HepG2 (cell line): ENCODE measurements at regions not wholly inside any gene's neighbourhood (a gene's known extent, or its start where the extent isn't known, plus 50 kb on each side); places are given as distances from the start of the nearest gene placed in this dataset.

ENCODE experiments used
- ATAC-seq: fragments of 200-7000 bp; cut with Tn5 transposase; 3 replicates; pipeline ENCODE4 v1.9.1; 2020; ENCODE audit warnings: mild to moderate bottlenecking, moderate library complexity
- BruUV-seq: library from RNA; stranded (reverse); fragments of 400-500 nt; replicated peaks from 2 replicates; lab custom pipeline; 2021; lab: Mats Ljungman, UMichigan
- CTCF ChIA-PET: fragments of 300-600 bp; formaldehyde crosslinking; extraction: SDS; loops from one replicate; lab custom pipeline; 2021; ENCODE audit warnings: low total read pairs, inconsistent platforms, low intra/inter-chr PET ratio; lab: Yijun Ruan, JAX
- POLR2A ChIA-PET: fragments of 350-600 bp; sonication (Branson Sonifier 250); formaldehyde crosslinking; loops from one replicate; lab custom pipeline; 2020; ENCODE audit warnings: antibody characterized with exemption, inconsistent platforms; lab: Yijun Ruan, JAX
- DNase-seq: peaks from one replicate; pipeline ENCODE4 v3.0.0-alpha.2; 2015; ENCODE audit warnings: low spot score
- FAIRE-seq: peaks from 3 replicates; lab custom pipeline; 2011; peaks lifted over from hg19 to GRCh38; lab: Jason Lieb, UNC
- H2AFZ ChIP-seq: one replicate; pipeline ENCODE4 v1.6.1; 2011; ENCODE audit warnings: low read length, inconsistent platforms
- H3K27ac ChIP-seq: fragments of 300-600 bp; 3 replicates; pipeline ENCODE4 v1.8.0; 2011; ENCODE audit warnings: mixed run types, mild to moderate bottlenecking, mixed read lengths, low read length, inconsistent platforms; ENCODE audit not compliant: insufficient read depth; ENCODE audit errors: extremely low read length
- H3K27me3 ChIP-seq, 2 experiments: fragments of 200-600 bp in 1 of 2; 2 replicates in 1 of 2; 3 replicates in 1 of 2; pipeline versions ENCODE4 v1.6.0 to v1.8.0; 2011; ENCODE audit warnings: low read length in 2 of 2, mild to moderate bottlenecking in 2 of 2, moderate library complexity in 2 of 2, inconsistent platforms in 1 of 2; ENCODE audit not compliant: insufficient read depth in 2 of 2, control insufficient read depth in 1 of 2
- H3K36me3 ChIP-seq, 2 experiments: fragments of 200-600 bp in 1 of 2; replicated peaks in 1 of 2; 2 replicates in 1 of 2; 3 replicates in 1 of 2; pipeline versions ENCODE4 v1.5.1 to v1.8.0; 2011; ENCODE audit warnings: low read length in 2 of 2, inconsistent platforms in 1 of 2; ENCODE audit not compliant: insufficient read depth in 2 of 2, control insufficient read depth in 1 of 2
- H3K4me1 ChIP-seq: 2 replicates; pipeline ENCODE4 v1.5.1; 2012; ENCODE audit warnings: low read length, inconsistent platforms; ENCODE audit not compliant: insufficient read depth
- H3K4me2 ChIP-seq: 2 replicates; pipeline ENCODE4 v1.6.0; 2011; ENCODE audit warnings: low read depth, low read length, inconsistent platforms
- H3K4me3 ChIP-seq, 3 experiments: fragments of 200-600 bp in 1 of 3; sonication (generic), shearing (Covaris generic) in 1 of 3; replicated peaks in 1 of 3; 2 replicates each; pipeline ENCODE4 v1.5.1; 2011 to 2016; ENCODE audit warnings: low read length in 3 of 3, inconsistent platforms in 2 of 3, low read depth in 2 of 3, mild to moderate bottlenecking in 2 of 3, control low read depth in 1 of 3, mixed read lengths in 1 of 3; ENCODE audit not compliant: insufficient read depth in 1 of 3
- H3K79me2 ChIP-seq: one replicate; pipeline ENCODE4 v1.6.1; 2011; ENCODE audit warnings: low read length, inconsistent platforms; ENCODE audit not compliant: insufficient read depth
- H3K9ac ChIP-seq: 2 replicates; pipeline ENCODE4 v1.6.0; 2011; ENCODE audit warnings: mild to moderate bottlenecking, low read depth, low read length, inconsistent platforms; ENCODE audit not compliant: insufficient read depth
- H3K9me3 ChIP-seq: 2 replicates; pipeline ENCODE4 v1.5.1; 2012; ENCODE audit warnings: mild to moderate bottlenecking, low read length
- H4K20me1 ChIP-seq: 2 replicates; pipeline ENCODE4 v1.6.0; 2011; ENCODE audit warnings: inconsistent platforms, mild to moderate bottlenecking, low read length, moderate library complexity; ENCODE audit not compliant: insufficient read depth
- CENPT ChIP-seq: sonication (generic); formaldehyde crosslinking; IDR thresholded peaks from 2 replicates; pipeline ENCODE4 v1.8.0; 2022; ENCODE audit warnings: low read depth, mild to moderate bottlenecking, moderate library complexity, missing genetic modification reagents
- EEA1 ChIP-seq: sonication (generic); formaldehyde crosslinking; IDR thresholded peaks from 2 replicates; pipeline ENCODE4 v1.5.1; 2020; ENCODE audit warnings: mild to moderate bottlenecking, missing genetic modification reagents, borderline replicate concordance
- GATA4 ChIP-seq: sonication (generic); IDR thresholded peaks from 2 replicates; pipeline ENCODE4 v1.6.1; 2016; ENCODE audit warnings: antibody characterized with exemption, low read depth, borderline replicate concordance
- HIVEP1 ChIP-seq: sonication (generic); formaldehyde crosslinking; IDR thresholded peaks from 2 replicates; pipeline ENCODE4 v1.4.0; 2020; ENCODE audit warnings: mild to moderate bottlenecking, missing genetic modification reagents
- HNRNPK ChIP-seq: fragments of 200-400 bp; formaldehyde crosslinking; IDR thresholded peaks from 2 replicates; pipeline ENCODE4 v1.6.1; 2018; ENCODE audit warnings: low read length, low read depth, moderate library complexity, mild to moderate bottlenecking; ENCODE audit not compliant: poor library complexity, severe bottlenecking
- HOXA7 ChIP-seq: sonication (generic); formaldehyde crosslinking; IDR thresholded peaks from 2 replicates; pipeline ENCODE4 v1.8.1; 2022; ENCODE audit warnings: mild to moderate bottlenecking, missing genetic modification reagents, moderate library complexity
- MTA3 ChIP-seq: sonication (generic); formaldehyde crosslinking; IDR thresholded peaks from 2 replicates; pipeline ENCODE4 v1.4.0; 2020; ENCODE audit warnings: missing genetic modification reagents
- NKX3-1 ChIP-seq: sonication (generic); formaldehyde crosslinking; IDR thresholded peaks from 2 replicates; pipeline ENCODE4 v1.5.0; 2020; ENCODE audit warnings: missing genetic modification reagents
- ZBTB49 ChIP-seq: sonication (generic); formaldehyde crosslinking; IDR thresholded peaks from 2 replicates; pipeline ENCODE4 v1.4.0; 2020; ENCODE audit warnings: missing genetic modification reagents, borderline replicate concordance
- ZNF30 ChIP-seq: sonication (generic); formaldehyde crosslinking; IDR thresholded peaks from 2 replicates; pipeline ENCODE4 v1.5.0; 2020; ENCODE audit warnings: mild to moderate bottlenecking, missing genetic modification reagents
- ZNF382 ChIP-seq: sonication (generic); formaldehyde crosslinking; IDR thresholded peaks from 2 replicates; pipeline ENCODE4 v1.5.0; 2020; ENCODE audit warnings: missing genetic modification reagents, mild to moderate bottlenecking, borderline replicate concordance
- ZNF451 ChIP-seq: sonication (generic); formaldehyde crosslinking; IDR thresholded peaks from 2 replicates; pipeline ENCODE4 v1.5.0; 2020; ENCODE audit warnings: mild to moderate bottlenecking, missing genetic modification reagents
- ZNF644 ChIP-seq: IDR thresholded peaks from 2 replicates; pipeline ENCODE4 v1.6.1; 2016; ENCODE audit warnings: low read depth
- ZNF749 ChIP-seq: sonication (generic); formaldehyde crosslinking; IDR thresholded peaks from 2 replicates; pipeline ENCODE4 v1.8.0; 2022; ENCODE audit warnings: mild to moderate bottlenecking, missing genetic modification reagents, moderate library complexity, borderline replicate concordance
- ZNF83 ChIP-seq: sonication (generic); formaldehyde crosslinking; IDR thresholded peaks from 2 replicates; pipeline ENCODE4 v1.4.0; 2020; ENCODE audit warnings: missing genetic modification reagents, mild to moderate bottlenecking, borderline replicate concordance
- WGBS: methylation state at CpG from one replicate; pipeline ENCODE4 v1.1.6; 2017; ENCODE audit warnings: low lambda C conversion rate; 5-methylcytosine and 5-hydroxymethylcytosine counted together
- in situ Hi-C: cut with HindIII; loops from 2 replicates; pipeline ENCODE4 v1.10.0; 2017; ENCODE audit warnings: low pct_unique_long_range_greater_than_20kb; ENCODE audit not compliant: extremely low pct_ligation_motif_present
- intact Hi-C: fragments of 100-400 bp; cut with micrococcal nuclease; formaldehyde crosslinking; loops from one replicate; pipeline ENCODE4 v1.10.0; 2022; ENCODE audit not compliant: unreplicated experiment

- DNase-seq (no peak), ATAC-seq (no peak), FAIRE-seq (no peak)
- TF ChIP-seq ZNF749 (CRISPR knock-in tag) (no peak), ZNF451 (CRISPR knock-in tag) (no peak), EEA1 (CRISPR knock-in tag) (no peak), ZBTB49 (CRISPR knock-in tag) (no peak), HIVEP1 (no peak), ZNF644 (CRISPR knock-in tag) (no peak), ZNF83 (CRISPR knock-in tag) (no peak), CENPT (CRISPR knock-in tag) (no peak), MTA3 (no peak), HNRNPK (no peak), NKX3-1 (CRISPR knock-in tag) (no peak), ZNF382 (CRISPR knock-in tag) (no peak), HOXA7 (CRISPR knock-in tag) (no peak), ZNF30 (CRISPR knock-in tag) (no peak), GATA4 (no peak)
- CTCF ChIA-PET: no interaction called here
- Histone ChIP-seq H3K4me1 (no peaks in the 10 kb centered on the region), H3K27me3 (no peaks in the 10 kb centered on the region), H2AFZ (no peak overlapping the region), H3K4me3 (no peak overlapping the region), H3K9me3 (no peaks in the 10 kb centered on the region), H3K4me2 (no peak overlapping the region), H3K36me3 (no peaks in the 10 kb centered on the region), H3K9ac (no peak overlapping the region), H4K20me1 (no peaks in the 10 kb centered on the region), H3K79me2 (no peaks in the 10 kb centered on the region), H3K27ac (no peak overlapping the region)
- POLR2A ChIA-PET: no interaction called here
- intact Hi-C loops (no loop called here), in situ Hi-C loops (no loop called here)
- 0% methylated on average over 2 of the region's 2 CpGs for WGBS
- no TSS peak for BruUV-seq
These were observed 74.0 kb upstream of the SAMSN1 start for GRCh38 chr21:14620152-14620551.
